T-cell (primary cell): ENCODE measurements at regions not wholly inside any gene's neighbourhood (a gene's known extent, or its start where the extent isn't known, plus 50 kb on each side); places are given as distances from the start of the nearest gene placed in this dataset.

Experiments
- ATAC-seq, 4 experiments: fragments of 200-7000 bp in 3 of 4; fragments of 150-1000 bp in 1 of 4; cut with Tn5 transposase; replicated peaks in 1 of 4; 1 replicate in 3 of 4; 2 replicates in 1 of 4; pipeline ENCODE4 v1.10.0; 2021; ENCODE audit warnings: moderate library complexity in 3 of 4, mild to moderate bottlenecking in 2 of 4, moderate number of reproducible peaks in 1 of 4
- CTCF ChIA-PET, 2 donors: fragments of 300-600 bp; sonication (Branson Sonifier 250); formaldehyde crosslinking; loops; one replicate each; lab custom pipeline; 2022; ENCODE audit warnings: antibody characterized with exemption in 2 of 2; lab: Charles Lee
- POLR2A ChIA-PET, 2 donors: fragments of 300-600 bp; sonication (Branson Sonifier 250); formaldehyde crosslinking; loops; one replicate each; lab custom pipeline; 2022; ENCODE audit warnings: antibody characterized with exemption in 2 of 2; lab: Charles Lee
- DNase-seq, 35 experiments: peaks; one replicate each; pipeline versions ENCODE4 v3.0.0 to v3.0.0-alpha.2; 2013 to 2023
- H3K27ac ChIP-seq: one replicate; pipeline ENCODE4 v1.5.1; 2013; ENCODE audit warnings: low read length
- H3K27me3 ChIP-seq, 2 experiments: replicated peaks in 1 of 2; 1 replicate in 1 of 2; 2 replicates in 1 of 2; pipeline versions ENCODE4 v1.6.1 to v1.7.0; 2013; ENCODE audit warnings: low read length in 1 of 2, mixed read lengths in 1 of 2; ENCODE audit not compliant: control insufficient read depth in 2 of 2, insufficient read depth in 2 of 2; ENCODE audit errors: extremely low read depth in 1 of 2
- H3K36me3 ChIP-seq, 2 donors: 1 replicate in 1 of 2; 2 replicates in 1 of 2; pipeline versions ENCODE4 v1.6.1 to v1.7.0; 2013; ENCODE audit warnings: low read length in 1 of 2; ENCODE audit not compliant: control insufficient read depth in 2 of 2, insufficient read depth in 1 of 2; ENCODE audit errors: extremely low read depth in 1 of 2
- H3K4me1 ChIP-seq, 2 experiments: 1 replicate in 1 of 2; 2 replicates in 1 of 2; pipeline versions ENCODE4 v1.6.1 to v1.7.0; 2013; ENCODE audit warnings: low read length in 2 of 2, mixed read lengths in 1 of 2; ENCODE audit not compliant: insufficient read depth in 2 of 2, control insufficient read depth in 1 of 2; ENCODE audit errors: extremely low read depth in 1 of 2
- H3K4me3 ChIP-seq, 2 donors: 1 replicate in 1 of 2; 2 replicates in 1 of 2; pipeline versions ENCODE4 v1.5.1 to v1.7.0; 2013; ENCODE audit warnings: mild to moderate bottlenecking in 2 of 2, low read length in 1 of 2, moderate library complexity in 1 of 2; ENCODE audit not compliant: control insufficient read depth in 1 of 2; ENCODE audit errors: extremely low read depth in 1 of 2
- H3K9me3 ChIP-seq: 2 replicates; pipeline ENCODE4 v1.7.0; 2013
- H3K27ac Mint-ChIP-seq, 2 donors: one replicate each; pipeline ENCODE4 v1.8.0; 2020 to 2021; ENCODE audit warnings: mild to moderate bottlenecking in 2 of 2, mixed read lengths in 2 of 2
- H3K27me3 Mint-ChIP-seq, 2 donors: one replicate each; pipeline ENCODE4 v1.8.0; 2021 to 2022; ENCODE audit warnings: mixed read lengths in 2 of 2
- H3K36me3 Mint-ChIP-seq: one replicate; pipeline ENCODE4 v1.8.0; 2021; ENCODE audit warnings: mixed read lengths
- H3K4me1 Mint-ChIP-seq, 3 donors: one replicate each; pipeline ENCODE4 v1.8.0; 2020 to 2022; ENCODE audit warnings: mixed read lengths in 3 of 3, mild to moderate bottlenecking in 1 of 3
- H3K4me3 Mint-ChIP-seq, 3 donors: one replicate each; pipeline ENCODE4 v1.8.0; 2020 to 2022; ENCODE audit warnings: mild to moderate bottlenecking in 3 of 3, mixed read lengths in 3 of 3, moderate library complexity in 3 of 3
- H3K9me3 Mint-ChIP-seq, 3 donors: one replicate each; pipeline ENCODE4 v1.8.0; 2020 to 2022; ENCODE audit warnings: mixed read lengths in 3 of 3
- WGBS: methylation state at CpG from one replicate; pipeline ENCODE4 v1.1.5; 2013; ENCODE audit warnings: missing lambda C conversion rate; ENCODE audit not compliant: insufficient coverage; 5-methylcytosine and 5-hydroxymethylcytosine counted together

GRCh38 chr5:143676802-143677201, 135.2 kb upstream of the HMHB1 start:
- Mint-ChIP-seq H3K9me3 (no peaks in the 10 kb centered on the region), H3K27ac (no peak overlapping the region), H3K4me3 (no peak overlapping the region), H3K4me1 (peaks cover 0 to 2% (median 0%) of the 10 kb centered on the region in 3 donors), H3K36me3 (no peaks in the 10 kb centered on the region), H3K27me3 (no peaks in the 10 kb centered on the region)
- Histone ChIP-seq H3K27ac (no peak overlapping the region), H3K9me3 (no peaks in the 10 kb centered on the region), H3K4me3 (no peak overlapping the region), H3K27me3 (peaks cover 0 to 2% of the 10 kb centered on the region in 2 experiments), H3K36me3 (no peaks in the 10 kb centered on the region), H3K4me1 (no peaks in the 10 kb centered on the region)
- POLR2A ChIA-PET = no interaction called here
- WGBS = 100% methylated on average over 1 of the region's 1 CpG
- CTCF ChIA-PET = no interaction called here
- ATAC-seq = no peak
- no peak for DNase-seq

- H3K9me3 ChIP-seq = no peaks in the 10 kb centered on the region
- H3K4me3 ChIP-seq = no peak overlapping the region
- WGBS = 94% methylated on average over 2 of the region's 2 CpGs
- H3K4me3 Mint-ChIP-seq = no peak overlapping the region
- ChIA-PET CTCF (no interaction called here), POLR2A (no interaction called here)
- DNase-seq (no peak), ATAC-seq (no peak)
- no peaks in the 10 kb centered on the region for H3K36me3 Mint-ChIP-seq
- no peaks in the 10 kb centered on the region for H3K27me3 Mint-ChIP-seq
- no peak overlapping the region for H3K27ac Mint-ChIP-seq
- peaks cover 0 to 2% (median 0%) of the 10 kb centered on the region in 3 donors for H3K4me1 Mint-ChIP-seq
- H3K27me3 ChIP-seq = no peaks in the 10 kb centered on the region
- peaks cover 2 to 8% (median 6%) of the 10 kb centered on the region in 3 donors for H3K9me3 Mint-ChIP-seq
- H3K4me1 ChIP-seq = no peaks in the 10 kb centered on the region
- no peaks in the 10 kb centered on the region for H3K36me3 ChIP-seq
- H3K27ac ChIP-seq = no peak overlapping the region
Observed at GRCh38 chr5:143674469-143674786, 137.5 kb upstream of the HMHB1 start.

- no peaks in the 10 kb centered on the region for H3K9me3 ChIP-seq
- no CpG with 5 or more reads among the region's 3 CpGs for WGBS
- H3K9me3 Mint-ChIP-seq = peaks cover 2 to 8% (median 6%) of the 10 kb centered on the region in 3 donors
- DNase-seq (no peak), ATAC-seq (no peak)
- H3K4me3 Mint-ChIP-seq = no peak overlapping the region
- H3K27me3 Mint-ChIP-seq = no peaks in the 10 kb centered on the region
- no peaks in the 10 kb centered on the region for H3K36me3 Mint-ChIP-seq
- no peaks in the 10 kb centered on the region for H3K4me1 ChIP-seq
- POLR2A ChIA-PET = no interaction called here
- peaks cover 0 to 2% (median 0%) of the 10 kb centered on the region in 3 donors for H3K4me1 Mint-ChIP-seq
- H3K27me3 ChIP-seq = no peaks in the 10 kb centered on the region
- no peak overlapping the region for H3K27ac ChIP-seq
- no peak overlapping the region for H3K4me3 ChIP-seq
- CTCF ChIA-PET = no interaction called here
- no peaks in the 10 kb centered on the region for H3K36me3 ChIP-seq
- no peak overlapping the region for H3K27ac Mint-ChIP-seq
Observed at GRCh38 chr5:143673676-143674468, 138.1 kb upstream of the HMHB1 start.

- CTCF ChIA-PET = interaction anchor here in 1 of 2 donors (0.6 kb wide), 1 partner anchor 656 kb away, joined by 3 read pairs; no protein-coding TSS in a partner anchor
Observed at GRCh38 chr5:143672806-143673205, 139.2 kb upstream of the HMHB1 start.

GRCh38 chr5:143671674-143672569, 140.0 kb upstream of the HMHB1 start:
- no peaks in the 10 kb centered on the region for H3K9me3 ChIP-seq
- H3K27me3 ChIP-seq = no peaks in the 10 kb centered on the region
- H3K4me3 ChIP-seq = no peak overlapping the region
- no peak overlapping the region for H3K4me3 Mint-ChIP-seq
- no peaks in the 10 kb centered on the region for H3K4me1 Mint-ChIP-seq
- POLR2A ChIA-PET = no interaction called here
- CTCF ChIA-PET = interaction anchor here in 1 of 2 donors (0.6 kb wide), 1 partner anchor 655 kb away, joined by 3 read pairs; no protein-coding TSS in a partner anchor
- H3K9me3 Mint-ChIP-seq = peaks cover 2 to 8% (median 6%) of the 10 kb centered on the region in 3 donors
- H3K27me3 Mint-ChIP-seq = no peaks in the 10 kb centered on the region
- no peak for DNase-seq
- no peaks in the 10 kb centered on the region for H3K36me3 Mint-ChIP-seq
- no peak for ATAC-seq
- no peaks in the 10 kb centered on the region for H3K36me3 ChIP-seq
- H3K27ac ChIP-seq = no peak overlapping the region
- WGBS = 83% methylated on average over 1 of the region's 5 CpGs
- no peak overlapping the region for H3K27ac Mint-ChIP-seq
- no peaks in the 10 kb centered on the region for H3K4me1 ChIP-seq

More at GRCh38 chr5:143672806-143673205, 139.2 kb upstream of the HMHB1 start:
- H3K27me3 ChIP-seq = no peaks in the 10 kb centered on the region
- no peaks in the 10 kb centered on the region for H3K36me3 Mint-ChIP-seq
- no peaks in the 10 kb centered on the region for H3K36me3 ChIP-seq
- no peaks in the 10 kb centered on the region for H3K9me3 ChIP-seq
- H3K27ac Mint-ChIP-seq = no peak overlapping the region
- H3K27me3 Mint-ChIP-seq = no peaks in the 10 kb centered on the region
- H3K4me1 ChIP-seq = no peaks in the 10 kb centered on the region
- peaks cover 2 to 8% (median 6%) of the 10 kb centered on the region in 3 donors for H3K9me3 Mint-ChIP-seq
- H3K4me3 Mint-ChIP-seq = no peak overlapping the region
- ATAC-seq (no peak), DNase-seq (no peak)
- no peaks in the 10 kb centered on the region for H3K4me1 Mint-ChIP-seq
- no peak overlapping the region for H3K4me3 ChIP-seq
- POLR2A ChIA-PET = interaction anchor here in 1 of 2 donors (0.7 kb wide), 1 partner anchor 50 kb away, joined by 3 read pairs; no protein-coding TSS in a partner anchor
- no peak overlapping the region for H3K27ac ChIP-seq

GRCh38 chr5:143671021-143671420, 140.9 kb upstream of the HMHB1 start:
- no peaks in the 10 kb centered on the region for H3K9me3 ChIP-seq
- no peaks in the 10 kb centered on the region for H3K27me3 ChIP-seq
- ATAC-seq (no peak), DNase-seq (no peak)
- POLR2A ChIA-PET = interaction anchor here in 1 of 2 donors (0.5 kb wide), 1 partner anchor 1015 kb away, joined by 3 read pairs; no protein-coding TSS in a partner anchor
- Mint-ChIP-seq H3K9me3 (peaks cover 2 to 8% (median 6%) of the 10 kb centered on the region in 3 donors), H3K36me3 (no peaks in the 10 kb centered on the region), H3K27ac (no peak overlapping the region), H3K4me3 (no peak overlapping the region), H3K27me3 (no peaks in the 10 kb centered on the region), H3K4me1 (no peaks in the 10 kb centered on the region)
- H3K27ac ChIP-seq = no peak overlapping the region
- 91% methylated on average over 4 of the region's 5 CpGs for WGBS
- H3K4me1 ChIP-seq = no peaks in the 10 kb centered on the region
- no peaks in the 10 kb centered on the region for H3K36me3 ChIP-seq
- H3K4me3 ChIP-seq = no peak overlapping the region
- CTCF ChIA-PET = no interaction called here
